NCI-H2196 (cell line): ENCODE measurements at regions not wholly inside any gene's neighbourhood (a gene's known extent, or its start where the extent isn't known, plus 50 kb on each side); places are given as distances from the start of the nearest gene placed in this dataset.

Experiments used
- DNase-seq: peaks from one replicate; lab custom pipeline; 2025; ENCODE audit not compliant: unreplicated experiment; lab: John Stamatoyannopoulos, UW

- DNase-seq, result no peak
Observed at GRCh38 chr15:36053746-36054145, 507.8 kb upstream of the DPH6 start.

GRCh38 chr15:36059596-36059995, 513.6 kb upstream of the DPH6 start:
- no peak for DNase-seq

- no peak for DNase-seq
Observed at GRCh38 chr15:36062357-36062756, 516.4 kb upstream of the DPH6 start.

GRCh38 chr15:36066757-36067156, 512.7 kb upstream of the CDIN1 start:
- no peak for DNase-seq

DNA sequence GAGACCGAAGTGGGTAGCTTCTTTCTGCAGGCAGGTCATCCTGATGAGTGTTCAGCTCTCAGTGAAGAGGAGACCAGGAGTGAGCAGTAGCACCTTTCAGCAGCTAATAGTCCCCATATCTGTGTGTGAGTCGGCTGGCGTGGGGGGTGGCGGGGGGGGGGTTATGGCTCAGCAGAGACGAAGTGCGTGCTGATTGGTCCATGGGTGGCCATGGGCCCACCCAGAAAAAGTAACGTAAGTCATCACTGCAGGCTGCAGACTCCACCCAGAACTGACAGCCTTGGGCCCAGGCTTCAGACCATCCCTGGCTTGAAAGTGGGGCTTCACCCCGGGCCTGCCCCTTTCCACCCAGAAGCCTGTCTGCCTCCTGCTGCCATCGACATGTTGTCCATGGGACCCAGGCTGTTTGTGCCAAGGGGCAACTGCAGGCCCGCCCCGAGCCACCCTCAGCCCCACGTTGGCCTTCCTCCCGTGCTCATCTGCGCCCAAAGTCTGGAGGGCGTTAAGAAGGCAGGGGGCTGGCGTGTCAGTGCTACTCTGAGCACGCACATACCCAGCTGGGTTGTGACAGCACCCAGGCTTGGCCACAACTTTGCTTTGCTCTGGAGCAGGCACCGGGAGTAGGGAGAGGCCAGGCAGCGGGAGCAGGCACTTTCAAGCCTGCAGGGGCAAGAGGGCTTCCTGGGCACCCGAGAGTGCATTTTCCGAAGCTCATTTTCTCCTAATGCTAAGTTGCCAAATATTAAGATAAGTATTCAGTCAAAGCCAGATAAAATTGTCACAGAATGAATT, 511.7 kb upstream of the CDIN1 start:
- no peak for DNase-seq

- no peak for DNase-seq
Observed at GRCh38 chr15:36075333-36075732, 504.1 kb upstream of the CDIN1 start.

DNA sequence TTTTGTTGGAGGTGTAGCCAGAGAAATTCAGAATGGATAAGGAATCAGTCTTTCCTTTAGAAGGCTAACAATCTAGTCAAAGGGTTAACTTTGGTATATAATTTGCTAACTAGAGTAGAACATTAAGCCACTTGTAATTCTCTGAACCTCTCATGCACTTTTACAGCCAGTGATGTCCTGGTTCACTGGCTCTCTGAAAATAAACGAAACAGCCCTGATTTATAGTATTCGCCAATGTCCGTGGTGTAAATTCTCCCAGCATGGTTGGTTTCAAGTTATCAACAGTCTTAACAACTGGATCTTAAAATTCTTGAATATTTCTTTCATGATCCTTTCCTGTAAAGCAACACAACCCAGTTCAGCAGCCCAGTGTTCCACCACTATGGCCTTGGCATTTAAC, 500.4 kb upstream of the CDIN1 start:
- no peak for DNase-seq

GRCh38 chr15:36080759-36081158, 498.7 kb upstream of the CDIN1 start:
- no peak for DNase-seq

DNA sequence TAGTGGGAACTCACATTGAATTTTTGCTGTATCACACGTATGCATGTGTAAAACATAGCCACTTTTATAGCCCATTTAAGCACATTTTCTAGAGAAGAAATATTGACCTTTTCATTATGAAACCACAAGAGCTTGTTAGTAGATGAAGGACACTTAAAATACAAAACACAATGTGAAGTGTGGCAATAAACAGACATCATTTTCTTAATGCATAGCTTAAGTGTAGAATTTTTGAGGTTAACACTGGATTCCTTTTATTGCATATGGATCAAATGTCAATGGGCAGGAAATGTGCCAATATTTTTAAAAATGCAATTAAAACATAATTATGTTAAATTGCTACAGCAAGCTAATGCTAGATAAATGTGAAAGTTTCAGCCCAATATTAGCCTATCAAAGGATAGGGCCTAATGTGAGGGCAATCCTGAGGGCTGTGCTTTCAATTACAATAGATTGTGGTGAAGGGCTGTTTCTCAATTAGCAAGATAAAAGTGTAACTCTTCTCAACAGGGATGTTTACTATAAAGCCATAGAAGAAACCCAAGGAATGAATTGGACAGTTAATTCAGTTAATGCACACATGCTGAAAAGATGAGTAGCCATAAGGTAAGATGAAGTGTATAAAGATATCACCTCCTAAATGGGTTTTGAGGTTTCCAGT, 489.0 kb upstream of the CDIN1 start:
- DNase-seq, result no peak

DNA sequence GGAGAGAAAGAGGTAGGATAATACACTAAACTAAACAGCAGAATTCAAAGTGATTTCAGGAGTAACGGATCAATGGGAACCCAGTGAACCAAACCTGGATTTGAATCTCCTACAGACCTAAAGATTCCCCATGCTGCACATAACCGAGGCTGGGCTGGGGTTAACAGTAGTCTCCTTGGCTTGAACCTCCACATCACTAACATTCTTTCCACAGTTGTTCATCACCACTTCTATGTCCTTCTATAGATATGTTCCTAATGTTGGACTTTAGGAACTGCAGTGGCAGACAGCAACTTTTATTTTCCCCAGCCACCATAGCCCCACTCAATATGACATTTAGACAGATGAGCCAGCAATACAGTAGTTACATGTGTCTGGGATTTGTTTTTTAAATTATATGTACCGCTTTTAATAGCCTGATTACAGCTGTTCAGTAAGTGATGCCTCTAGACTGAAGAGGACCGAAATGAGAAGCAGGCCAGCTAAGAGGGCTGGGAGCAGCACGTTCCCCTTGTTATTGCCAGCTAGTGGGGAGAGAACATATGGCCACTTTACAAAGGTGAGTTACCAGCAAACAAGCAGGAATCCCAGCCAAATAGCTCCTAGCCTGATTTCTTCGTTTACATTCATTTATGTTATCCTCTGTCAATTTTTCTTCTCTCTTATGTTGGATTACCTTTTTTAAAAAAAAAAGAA, 472.6 kb upstream of the CDIN1 start:
- DNase-seq, result no peak

- no peak for DNase-seq
Observed at GRCh38 chr15:36108541-36108940, 470.9 kb upstream of the CDIN1 start.

DNA sequence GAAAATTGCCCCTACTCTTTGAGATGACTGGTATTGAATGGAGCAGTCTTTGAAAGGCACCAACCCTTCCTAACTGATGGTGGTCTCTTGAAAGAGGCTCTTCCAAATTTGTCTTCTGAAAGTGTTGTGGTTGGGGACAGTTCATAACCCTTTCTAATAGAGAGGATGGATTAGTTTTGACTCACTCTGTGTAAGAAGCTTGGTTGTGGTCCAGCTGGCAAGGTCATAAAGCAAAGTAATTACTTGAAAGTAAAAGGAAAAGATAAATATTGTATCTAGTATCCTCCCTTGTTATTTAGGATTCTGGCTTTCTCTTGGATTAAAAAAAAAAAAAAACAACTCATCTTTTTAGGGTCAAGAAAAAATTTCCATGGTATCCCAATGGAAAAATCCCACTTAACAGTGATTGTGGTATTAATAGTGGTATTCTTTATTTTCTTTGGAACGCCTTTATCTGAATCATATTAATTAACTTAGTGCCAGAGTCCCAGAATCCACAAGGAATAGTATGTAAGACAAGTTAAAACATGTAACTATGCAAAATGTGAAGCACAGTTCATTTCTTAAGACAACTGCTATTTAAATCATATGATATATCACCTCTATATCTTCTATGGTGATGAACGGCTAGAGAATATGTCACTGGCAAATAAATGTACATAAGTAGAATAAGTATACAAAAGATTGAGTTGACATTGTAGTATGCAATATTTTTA, 469.3 kb upstream of the CDIN1 start:
- no peak for DNase-seq

- no peak for DNase-seq
Observed at GRCh38 chr15:36110659-36110993, 468.8 kb upstream of the CDIN1 start.

GRCh38 chr15:36117296-36117787, 462.1 kb upstream of the CDIN1 start:
- DNase-seq, result no peak

DNA sequence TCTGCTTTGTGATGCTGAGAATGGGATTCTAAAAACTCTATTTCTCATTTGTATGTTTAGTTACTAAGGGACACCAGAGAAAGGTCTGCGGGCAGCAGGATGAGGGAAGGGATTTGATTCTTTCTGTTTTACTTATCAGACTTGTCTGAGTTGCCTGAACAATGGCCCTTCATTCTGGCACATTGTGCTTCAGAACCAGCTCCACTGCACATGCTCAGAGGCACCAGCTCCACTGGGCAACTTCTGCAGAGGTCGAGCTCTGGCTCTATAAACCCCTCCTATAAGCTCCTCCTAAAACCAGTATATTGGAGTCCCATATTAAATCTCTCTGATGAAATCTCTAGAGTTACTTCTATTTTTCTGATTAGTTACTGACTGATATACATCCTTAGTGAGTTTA, 453.2 kb upstream of the CDIN1 start:
- DNase-seq, result no peak

GRCh38 chr15:36130641-36131310, 448.6 kb upstream of the CDIN1 start:
- DNase-seq, result no peak

DNA sequence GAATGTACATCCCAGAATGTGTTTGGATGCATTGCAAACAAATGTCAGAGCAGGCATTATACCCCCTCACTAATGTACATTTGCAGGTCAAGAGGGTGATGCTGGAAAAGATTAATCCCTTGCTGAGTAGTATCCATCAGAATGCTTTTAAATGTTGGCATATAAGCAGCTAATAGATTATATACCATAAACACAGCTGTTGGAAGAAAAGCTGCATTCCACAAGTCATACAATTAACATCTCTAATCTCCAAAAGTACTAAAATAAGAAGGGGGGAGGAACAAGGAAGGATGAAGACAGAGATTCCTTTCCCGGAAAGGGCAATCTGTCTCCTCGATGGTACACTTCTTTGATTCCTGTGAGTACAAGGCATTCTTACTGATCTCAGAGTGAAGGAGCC, 445.7 kb upstream of the CDIN1 start:
- DNase-seq, result no peak

DNA sequence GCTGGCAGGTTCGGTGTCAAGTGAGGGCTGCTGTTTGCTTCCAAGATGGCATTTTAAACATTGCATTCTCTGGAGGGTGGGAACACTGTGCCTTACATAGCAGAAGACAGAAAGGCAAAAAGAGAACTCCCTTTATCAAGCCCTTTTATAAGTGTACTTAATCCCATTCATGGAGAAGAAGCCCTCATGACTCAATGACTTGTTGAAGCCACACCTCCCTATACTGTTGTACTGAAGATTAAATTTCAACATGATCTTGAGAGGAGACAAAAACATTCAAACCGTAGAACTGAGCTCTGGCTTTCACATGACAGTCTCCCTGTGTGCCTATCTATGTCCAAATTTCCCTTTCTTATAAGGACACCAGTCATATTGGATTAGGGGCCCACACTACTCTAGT, 443.4 kb upstream of the CDIN1 start:
- no peak for DNase-seq

DNA sequence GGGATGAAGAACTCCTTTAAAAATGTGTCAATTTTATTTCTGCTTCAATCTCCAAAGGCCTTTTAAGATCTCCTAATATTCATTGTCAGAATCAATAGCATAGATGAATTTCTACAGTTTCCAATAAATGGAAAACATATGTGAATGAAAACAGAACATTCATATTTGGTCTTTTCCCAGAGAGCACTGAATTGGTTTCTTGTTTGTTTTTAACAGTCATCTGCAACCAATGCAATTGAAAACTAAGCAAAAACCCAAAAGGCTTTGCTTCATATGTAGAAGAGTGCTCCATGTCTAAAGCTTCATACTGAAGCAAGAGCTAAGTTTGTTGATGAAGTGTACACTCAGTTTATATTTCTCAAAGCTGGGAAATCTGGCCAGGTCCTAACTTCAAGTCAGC, 426.5 kb upstream of the CDIN1 start:
- DNase-seq, result no peak

DNA sequence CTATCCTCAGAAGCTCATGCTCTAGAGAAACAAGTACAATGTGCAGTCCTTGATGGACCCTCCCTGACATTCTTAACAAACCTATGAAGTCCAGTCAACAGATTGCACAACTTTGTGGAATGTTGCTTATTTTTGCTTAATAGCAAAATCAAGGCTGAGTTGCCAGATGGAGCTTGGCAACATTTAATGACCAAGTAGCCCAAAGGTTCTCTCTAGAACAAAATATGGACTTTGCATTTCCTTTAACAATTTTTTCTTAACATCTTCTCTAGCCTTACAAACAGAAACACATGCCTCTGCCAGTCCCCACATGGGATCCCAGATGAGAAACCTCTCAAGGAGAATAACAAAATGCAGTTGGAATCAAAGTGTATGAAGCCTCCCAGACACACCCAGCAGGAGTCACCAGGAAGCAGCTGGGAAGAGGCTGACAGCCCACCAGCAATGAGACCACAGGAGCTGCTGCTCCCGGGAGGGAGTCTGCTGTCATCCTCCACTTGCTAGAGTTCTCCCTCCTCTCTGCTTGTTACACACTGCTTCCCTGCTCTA, 422.5 kb upstream of the CDIN1 start:
- no peak for DNase-seq

- no peak for DNase-seq
Observed at GRCh38 chr15:36160351-36160750, 419.1 kb upstream of the CDIN1 start.
